ENCODE measurements at regions not wholly inside any gene's neighbourhood (a gene's known extent, or its start where the extent isn't known, plus 50 kb on each side); places are given as distances from the start of the nearest gene placed in this dataset.

- TF ChIP-seq CTCF (IDR thresholded peaks at IDR 0.05; ENCODE audit: low read depth, low read length), result no peak
- TF ChIP-seq EZH2phosphoT487 (IDR thresholded peaks at IDR 0.05; ENCODE audit: low read depth), result no peak
These were observed 280.6 kb downstream of the HDGFL1 start for GRCh38 chr6:22849921-22850320.

Measured in OCI-LY3 (cell line).